Naive thymus-derived CD8-positive, alpha-beta T cell (primary cell): ENCODE measurements at regions not wholly inside any gene's neighbourhood (a gene's known extent, or its start where the extent isn't known, plus 50 kb on each side); places are given as distances from the start of the nearest gene placed in this dataset.

ENCODE experiments used
- ATAC-seq, 2 donors: fragments of 150-1000 bp; cut with Tn5 transposase in 1 of 2; sonication (Bioruptor Pico), chemical (Tn5 transposase) in 1 of 2; 1 replicate in 1 of 2; 2 replicates in 1 of 2; pipeline ENCODE4 v1.10.0; 2021; ENCODE audit warnings: mild to moderate bottlenecking in 2 of 2, moderate library complexity in 2 of 2
- POLR2A ChIA-PET: fragments of 350-600 bp; sonication (Branson Sonifier 250); formaldehyde crosslinking; loops from one replicate; lab custom pipeline; 2021; ENCODE audit warnings: antibody characterized with exemption; lab: Charles Lee
- DNase-seq, 10 donors: peaks; one replicate each; pipeline versions ENCODE4 v3.0.0 to v3.0.0-alpha.2; 2020 to 2022
- H3K27ac Mint-ChIP-seq, 10 donors: one replicate each; pipeline ENCODE4 v1.8.0; 2020 to 2022; ENCODE audit warnings: mild to moderate bottlenecking in 10 of 10, mixed read lengths in 10 of 10, moderate library complexity in 4 of 10, inconsistent platforms in 1 of 10
- H3K27me3 Mint-ChIP-seq, 5 donors: one replicate each; pipeline ENCODE4 v1.8.0; 2021 to 2022; ENCODE audit warnings: mixed read lengths in 5 of 5
- H3K36me3 Mint-ChIP-seq, 3 donors: one replicate each; pipeline ENCODE4 v1.8.0; 2020 to 2022; ENCODE audit warnings: mixed read lengths in 3 of 3, mild to moderate bottlenecking in 2 of 3, inconsistent platforms in 1 of 3
- H3K4me1 Mint-ChIP-seq, 4 donors: one replicate each; pipeline ENCODE4 v1.8.0; 2021 to 2022; ENCODE audit warnings: mixed read lengths in 4 of 4
- H3K4me3 Mint-ChIP-seq, 10 donors: one replicate each; pipeline ENCODE4 v1.8.0; 2020 to 2022; ENCODE audit warnings: mild to moderate bottlenecking in 10 of 10, mixed read lengths in 10 of 10, moderate library complexity in 6 of 10, inconsistent platforms in 1 of 10
- H3K9me3 Mint-ChIP-seq, 9 donors: one replicate each; pipeline ENCODE4 v1.8.0; 2020 to 2022; ENCODE audit warnings: mixed read lengths in 9 of 9, mild to moderate bottlenecking in 3 of 9, inconsistent platforms in 1 of 9, moderate library complexity in 1 of 9

DNA sequence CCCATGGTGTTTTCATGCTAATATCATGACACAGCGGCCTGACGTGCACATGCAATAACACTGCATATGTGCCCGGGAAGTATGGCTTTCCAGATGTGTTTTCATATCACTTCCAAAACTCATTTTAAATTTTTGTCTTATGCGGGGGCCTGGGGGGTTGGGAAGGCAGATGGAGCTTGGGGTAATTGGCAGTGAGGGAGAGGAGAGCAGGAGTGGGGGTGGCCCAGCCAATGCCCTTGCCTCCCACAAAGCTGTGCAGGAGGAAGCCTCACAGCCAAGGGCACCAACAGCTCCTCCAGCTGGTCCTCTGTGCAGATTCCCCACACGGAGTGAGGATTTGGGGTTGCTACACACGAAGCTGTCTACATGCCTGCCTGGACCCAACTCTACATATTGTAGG, 805.2 kb downstream of the GALR1 start:
- no peak overlapping the region for H3K27ac Mint-ChIP-seq
- H3K4me3 Mint-ChIP-seq = no peak overlapping the region
- ATAC-seq (no peak), DNase-seq (no peak)
- POLR2A ChIA-PET = no interaction called here
- peaks cover 0 to 24% (median 0%) of the 10 kb centered on the region in 5 donors for H3K27me3 Mint-ChIP-seq
- no peaks in the 10 kb centered on the region for H3K36me3 Mint-ChIP-seq
- H3K4me1 Mint-ChIP-seq = no peaks in the 10 kb centered on the region
- no peaks in the 10 kb centered on the region for H3K9me3 Mint-ChIP-seq

DNA sequence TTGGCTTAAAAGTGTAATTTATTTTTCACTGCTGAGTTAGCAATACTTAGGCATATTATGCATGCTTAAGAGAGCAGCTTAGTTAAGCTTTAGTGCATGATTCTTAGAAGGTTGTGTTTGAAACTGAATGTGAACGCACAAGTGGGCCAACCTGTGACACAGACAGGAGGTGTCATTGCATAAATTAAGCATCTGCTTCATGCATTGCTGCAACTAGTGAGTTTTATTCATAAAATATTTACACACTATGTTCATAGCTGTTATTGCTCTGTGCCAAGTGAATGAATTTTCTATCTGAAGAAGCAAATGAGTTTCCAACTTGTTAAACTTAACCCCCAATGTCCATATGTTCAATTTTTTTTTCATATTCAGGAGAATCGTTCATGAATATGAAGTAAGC, 806.4 kb downstream of the GALR1 start:
- H3K36me3 Mint-ChIP-seq = no peaks in the 10 kb centered on the region
- ATAC-seq = no peak
- no peak overlapping the region for H3K4me3 Mint-ChIP-seq
- H3K9me3 Mint-ChIP-seq = no peaks in the 10 kb centered on the region
- no peak overlapping the region for H3K27ac Mint-ChIP-seq
- POLR2A ChIA-PET = no interaction called here
- H3K4me1 Mint-ChIP-seq = no peaks in the 10 kb centered on the region
- DNase-seq = no peak
- H3K27me3 Mint-ChIP-seq = peaks cover 0 to 24% (median 0%) of the 10 kb centered on the region in 5 donors

DNA sequence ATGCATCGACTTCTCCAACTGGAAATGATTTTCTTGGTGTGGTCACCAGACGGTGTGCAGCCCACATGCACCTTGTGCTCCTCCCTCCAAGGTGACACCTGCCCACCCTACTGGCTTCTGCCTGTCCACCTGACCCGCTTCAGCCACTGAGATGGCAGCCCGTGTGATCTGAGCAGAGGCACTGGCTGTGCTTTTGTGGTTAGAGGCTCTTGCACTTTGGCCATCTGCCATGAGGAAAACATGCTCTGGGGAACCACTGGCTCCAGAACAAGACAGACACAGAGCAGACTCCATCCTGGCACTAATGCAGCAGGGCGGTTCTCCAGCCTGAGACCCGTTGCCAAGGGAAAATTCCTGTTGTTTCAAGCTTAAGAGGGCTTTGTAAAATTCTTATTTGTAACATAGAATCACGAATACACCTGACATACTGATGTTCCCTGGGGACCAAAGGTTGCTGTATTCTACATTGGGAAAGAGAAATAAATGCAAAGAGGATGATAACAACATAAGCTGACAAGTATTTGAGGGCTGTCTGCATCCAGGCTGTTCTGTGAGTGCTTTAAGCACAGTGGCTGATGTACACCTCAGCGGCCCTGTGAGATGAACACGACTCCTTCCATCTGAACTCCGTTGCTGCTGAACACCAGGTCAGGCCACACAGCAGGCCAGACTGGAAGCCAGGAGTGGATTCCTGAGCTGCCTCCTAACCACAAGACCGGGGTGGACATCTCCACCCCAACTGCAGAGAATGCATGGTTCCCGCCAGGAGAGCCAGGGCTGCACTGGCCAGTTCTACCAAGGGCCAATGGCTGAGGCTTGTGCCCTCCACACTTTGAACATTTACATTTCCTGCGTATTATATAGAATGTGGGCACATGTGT, 820.4 kb downstream of the GALR1 start:
- H3K4me3 Mint-ChIP-seq = no peak overlapping the region
- POLR2A ChIA-PET = no interaction called here
- DNase-seq (no peak), ATAC-seq (no peak)
- H3K36me3 Mint-ChIP-seq = no peaks in the 10 kb centered on the region
- no peak overlapping the region for H3K27ac Mint-ChIP-seq
- peaks cover 0 to 11% (median 3%) of the 10 kb centered on the region in 9 donors for H3K9me3 Mint-ChIP-seq
- peaks cover 0 to 3% (median 0%) of the 10 kb centered on the region in 5 donors for H3K27me3 Mint-ChIP-seq
- H3K4me1 Mint-ChIP-seq = no peaks in the 10 kb centered on the region

DNA sequence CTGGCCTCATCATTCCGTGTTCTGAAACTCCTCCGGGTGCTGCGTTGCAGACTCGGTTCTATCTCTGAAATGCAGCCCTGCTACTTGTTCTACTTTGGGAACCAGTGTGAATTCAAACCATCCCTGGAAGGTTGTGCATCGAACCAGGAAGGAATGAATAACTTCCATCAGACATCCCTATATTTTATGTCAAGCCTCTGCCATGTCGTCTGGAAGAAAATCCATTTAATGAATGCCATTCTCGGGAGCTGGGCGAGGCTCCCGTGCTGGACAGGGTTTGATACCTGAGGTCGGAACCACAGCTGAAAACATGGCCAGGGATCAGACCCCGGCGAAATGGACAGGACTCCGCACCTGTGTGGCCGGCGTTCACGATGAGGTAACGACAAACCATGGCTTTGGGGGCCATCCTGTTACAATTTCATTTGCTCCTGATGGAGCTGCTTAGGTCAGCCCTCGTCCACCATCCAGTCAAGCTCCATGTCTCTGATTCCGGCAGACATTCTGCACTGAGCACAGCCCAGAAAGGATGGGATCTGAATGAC, 821.6 kb downstream of the GALR1 start:
- Mint-ChIP-seq H3K27ac (no peak overlapping the region), H3K4me3 (no peak overlapping the region), H3K36me3 (no peaks in the 10 kb centered on the region), H3K9me3 (peaks cover 0 to 4% (median under 1%) of the 10 kb centered on the region in 9 donors), H3K27me3 (peaks cover 0 to 3% (median 1%) of the 10 kb centered on the region in 5 donors), H3K4me1 (no peaks in the 10 kb centered on the region)
- ATAC-seq (no peak), DNase-seq (no peak)
- POLR2A ChIA-PET = no interaction called here

DNA sequence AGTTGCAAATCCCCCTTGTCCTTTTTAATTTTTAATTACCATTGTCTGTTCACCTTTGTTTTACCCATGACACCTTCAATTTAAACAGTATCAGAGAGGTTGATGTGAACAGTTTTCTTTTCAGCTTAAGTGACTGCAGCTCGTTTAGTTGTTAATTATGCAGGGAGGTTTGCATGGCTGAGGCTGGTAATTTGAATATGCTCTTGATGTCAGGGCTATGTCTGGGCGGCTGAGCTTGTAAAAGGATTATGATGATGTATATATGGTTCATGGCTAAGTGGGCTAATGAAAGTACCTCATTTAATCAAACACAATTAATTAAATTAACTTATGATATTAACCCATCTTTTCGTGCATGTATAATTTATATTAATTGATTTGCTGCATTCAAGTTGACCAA, 822.1 kb downstream of the GALR1 start:
- DNase-seq (no peak), ATAC-seq (no peak)
- Mint-ChIP-seq H3K27me3 (peaks cover 0 to 3% (median 1%) of the 10 kb centered on the region in 5 donors), H3K27ac (no peak overlapping the region), H3K4me3 (no peak overlapping the region), H3K4me1 (no peaks in the 10 kb centered on the region), H3K36me3 (no peaks in the 10 kb centered on the region), H3K9me3 (peaks cover 0 to 3% (median 0%) of the 10 kb centered on the region in 9 donors)
- POLR2A ChIA-PET = no interaction called here

DNA sequence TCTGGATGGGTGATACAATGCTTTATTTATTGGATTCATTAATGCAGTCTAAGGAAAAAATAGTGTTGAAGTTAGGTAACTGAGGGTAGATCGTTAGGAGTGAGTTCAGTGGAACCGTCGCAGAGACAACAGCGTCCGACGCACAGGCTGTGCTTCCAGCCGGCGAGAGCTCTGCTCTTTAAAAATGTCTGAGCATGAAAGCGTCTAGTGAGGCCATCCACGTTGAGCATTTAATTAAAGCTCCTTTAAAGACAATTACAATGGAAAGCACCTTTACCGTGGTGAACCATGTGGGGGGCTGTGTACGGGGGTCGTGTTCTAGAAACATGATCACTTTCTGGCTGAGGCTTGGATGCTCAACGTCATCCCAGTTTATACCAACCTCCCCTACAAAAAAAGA, 822.7 kb downstream of the GALR1 start:
- H3K4me3 Mint-ChIP-seq = no peak overlapping the region
- no peaks in the 10 kb centered on the region for H3K36me3 Mint-ChIP-seq

DNA sequence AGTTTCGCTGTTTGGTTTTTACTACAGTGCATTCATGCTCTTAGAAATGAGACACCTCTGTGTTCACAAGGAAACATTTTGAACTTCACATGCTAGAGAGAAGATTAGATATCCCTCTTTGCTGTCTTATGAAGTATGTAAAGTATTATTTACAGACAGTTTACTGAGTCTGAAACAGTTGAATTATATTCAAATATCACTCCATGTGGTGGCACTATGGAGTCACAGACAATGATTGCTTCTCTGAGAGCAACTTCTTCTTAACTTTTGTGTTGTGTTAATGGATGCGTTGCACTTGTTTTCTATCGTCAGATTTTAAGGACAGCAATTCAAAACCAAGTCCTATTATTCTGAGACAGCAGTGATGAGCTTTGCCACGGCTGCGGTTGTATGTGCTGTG, 823.6 kb downstream of the GALR1 start:
- Mint-ChIP-seq H3K27ac (no peak overlapping the region), H3K27me3 (peaks cover 0 to 6% (median 4%) of the 10 kb centered on the region in 5 donors), H3K4me3 (no peak overlapping the region), H3K4me1 (no peaks in the 10 kb centered on the region), H3K9me3 (no peaks in the 10 kb centered on the region), H3K36me3 (no peaks in the 10 kb centered on the region)
- POLR2A ChIA-PET = no interaction called here
- ATAC-seq (no peak), DNase-seq (no peak)

More for the DNA sequence above, 822.7 kb downstream of the GALR1 start:
- Mint-ChIP-seq H3K27me3 (peaks cover 0 to 3% (median 1%) of the 10 kb centered on the region in 5 donors), H3K27ac (no peak overlapping the region), H3K4me1 (no peaks in the 10 kb centered on the region), H3K9me3 (no peaks in the 10 kb centered on the region)
- DNase-seq (no peak), ATAC-seq (no peak)
- POLR2A ChIA-PET = no interaction called here

DNA sequence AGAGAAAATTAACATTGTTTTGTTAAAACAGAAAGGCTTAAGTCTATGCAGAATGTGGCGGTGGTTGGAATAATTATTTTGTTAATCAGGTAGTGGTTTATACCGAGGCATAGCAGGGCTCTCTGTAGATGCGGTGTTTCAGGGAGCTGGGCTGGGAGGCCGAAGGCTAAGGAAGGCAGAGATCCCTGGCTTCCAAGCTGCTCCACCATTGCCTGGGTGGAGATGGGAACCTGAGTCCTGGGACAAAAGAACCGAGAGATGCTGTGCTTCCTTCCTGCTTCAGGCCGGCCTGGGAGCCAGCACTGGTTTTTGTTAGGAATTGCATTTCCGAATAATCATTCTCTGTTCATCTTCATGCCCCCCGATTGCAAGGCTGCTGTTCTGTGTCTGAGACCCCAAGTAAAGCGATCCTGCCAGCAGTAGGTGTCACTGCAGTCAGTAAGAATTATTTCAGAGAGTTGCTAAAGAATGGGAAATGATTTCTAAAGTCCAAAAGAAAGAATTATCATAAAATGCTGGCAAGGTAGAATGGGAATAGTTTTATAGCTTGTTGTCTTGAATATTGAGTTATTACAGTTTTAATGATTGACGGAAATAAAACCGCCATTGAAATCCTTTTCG, 824.9 kb downstream of the GALR1 start:
- peaks cover 0 to 8% (median 4%) of the 10 kb centered on the region in 5 donors for H3K27me3 Mint-ChIP-seq
- no peaks in the 10 kb centered on the region for H3K36me3 Mint-ChIP-seq
- ATAC-seq (no peak), DNase-seq (no peak)
- H3K9me3 Mint-ChIP-seq = no peaks in the 10 kb centered on the region
- H3K27ac Mint-ChIP-seq = no peak overlapping the region
- no peaks in the 10 kb centered on the region for H3K4me1 Mint-ChIP-seq
- POLR2A ChIA-PET = no interaction called here
- no peak overlapping the region for H3K4me3 Mint-ChIP-seq

DNA sequence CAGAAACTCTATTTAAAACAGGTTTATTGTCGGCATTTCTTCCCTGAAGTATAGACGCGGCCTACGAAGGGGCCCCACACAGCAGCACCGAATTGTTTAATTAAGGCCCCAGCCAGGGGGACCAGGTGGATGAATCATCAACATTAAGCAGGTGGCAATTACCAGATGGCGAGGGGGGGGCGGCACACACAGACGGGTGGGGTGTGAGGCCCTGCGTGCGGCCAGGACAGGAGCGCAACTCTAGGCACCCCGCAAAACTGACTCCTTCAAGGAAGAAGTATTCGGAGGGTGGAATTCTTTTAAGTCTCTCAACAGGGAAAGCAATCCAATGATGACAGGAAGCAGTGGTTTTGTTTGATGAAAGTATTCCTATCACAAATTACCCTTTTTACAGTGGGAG, 830.4 kb downstream of the GALR1 start:
- Mint-ChIP-seq H3K4me1 (no peaks in the 10 kb centered on the region), H3K27me3 (peaks cover 0 to 11% (median 2%) of the 10 kb centered on the region in 5 donors), H3K4me3 (no peak overlapping the region), H3K9me3 (peaks cover 0 to 2% (median 0%) of the 10 kb centered on the region in 9 donors), H3K36me3 (no peaks in the 10 kb centered on the region), H3K27ac (no peak overlapping the region)
- DNase-seq = no peak
- POLR2A ChIA-PET = no interaction called here
- no peak for ATAC-seq

DNA sequence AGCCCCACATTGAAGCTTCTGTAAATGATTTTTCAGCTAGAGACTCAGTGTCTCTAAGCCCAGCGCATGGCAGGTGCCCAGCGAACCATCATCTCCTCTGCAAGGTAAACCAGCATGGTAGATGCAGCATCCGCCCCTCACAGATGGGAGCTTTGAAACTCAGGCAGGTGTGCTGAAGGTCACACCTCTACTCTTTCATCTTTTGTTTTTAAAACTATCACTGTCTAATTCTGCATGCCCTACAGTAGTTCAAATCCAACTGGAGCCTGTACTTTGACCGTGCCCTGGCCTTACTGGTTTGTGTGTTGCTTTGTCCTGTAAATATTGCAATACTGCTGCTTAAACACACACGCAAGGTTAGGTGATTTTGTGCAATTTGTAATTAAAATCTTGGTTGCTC, 831.1 kb downstream of the GALR1 start:
- POLR2A ChIA-PET = no interaction called here
- ATAC-seq (no peak), DNase-seq (no peak)
- H3K9me3 Mint-ChIP-seq = peaks cover 0 to 2% (median 0%) of the 10 kb centered on the region in 9 donors
- no peak overlapping the region for H3K4me3 Mint-ChIP-seq
- H3K36me3 Mint-ChIP-seq = no peaks in the 10 kb centered on the region
- peaks cover 0 to 11% (median 2%) of the 10 kb centered on the region in 5 donors for H3K27me3 Mint-ChIP-seq
- no peaks in the 10 kb centered on the region for H3K4me1 Mint-ChIP-seq
- H3K27ac Mint-ChIP-seq = no peak overlapping the region

DNA sequence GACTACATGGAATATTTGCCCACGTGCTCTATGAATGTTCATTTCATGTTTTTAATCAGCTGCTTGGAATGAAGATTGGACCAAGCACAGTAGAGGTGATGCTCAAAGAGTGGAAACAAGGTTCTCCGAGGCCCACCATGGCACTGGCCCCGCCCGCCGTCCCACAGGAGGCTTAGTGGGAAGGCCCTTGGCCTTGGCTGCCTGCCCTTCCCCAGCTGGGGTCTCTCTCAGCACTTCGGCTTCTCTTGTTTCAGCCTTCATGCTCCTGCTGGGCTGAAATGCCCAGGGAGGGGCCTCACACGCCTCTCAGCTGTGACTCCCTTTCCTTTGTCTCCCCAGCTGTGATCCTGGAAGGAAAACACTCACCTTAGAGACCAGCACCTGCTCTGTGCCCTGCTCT, 833.2 kb downstream of the GALR1 start:
- Mint-ChIP-seq H3K4me1 (no peaks in the 10 kb centered on the region), H3K27me3 (peaks cover 0 to 19% (median 2%) of the 10 kb centered on the region in 5 donors), H3K4me3 (no peak overlapping the region), H3K27ac (no peak overlapping the region), H3K9me3 (peaks cover 0 to 2% (median 0%) of the 10 kb centered on the region in 9 donors), H3K36me3 (no peaks in the 10 kb centered on the region)
- no peak for ATAC-seq
- POLR2A ChIA-PET = no interaction called here
- no peak for DNase-seq

DNA sequence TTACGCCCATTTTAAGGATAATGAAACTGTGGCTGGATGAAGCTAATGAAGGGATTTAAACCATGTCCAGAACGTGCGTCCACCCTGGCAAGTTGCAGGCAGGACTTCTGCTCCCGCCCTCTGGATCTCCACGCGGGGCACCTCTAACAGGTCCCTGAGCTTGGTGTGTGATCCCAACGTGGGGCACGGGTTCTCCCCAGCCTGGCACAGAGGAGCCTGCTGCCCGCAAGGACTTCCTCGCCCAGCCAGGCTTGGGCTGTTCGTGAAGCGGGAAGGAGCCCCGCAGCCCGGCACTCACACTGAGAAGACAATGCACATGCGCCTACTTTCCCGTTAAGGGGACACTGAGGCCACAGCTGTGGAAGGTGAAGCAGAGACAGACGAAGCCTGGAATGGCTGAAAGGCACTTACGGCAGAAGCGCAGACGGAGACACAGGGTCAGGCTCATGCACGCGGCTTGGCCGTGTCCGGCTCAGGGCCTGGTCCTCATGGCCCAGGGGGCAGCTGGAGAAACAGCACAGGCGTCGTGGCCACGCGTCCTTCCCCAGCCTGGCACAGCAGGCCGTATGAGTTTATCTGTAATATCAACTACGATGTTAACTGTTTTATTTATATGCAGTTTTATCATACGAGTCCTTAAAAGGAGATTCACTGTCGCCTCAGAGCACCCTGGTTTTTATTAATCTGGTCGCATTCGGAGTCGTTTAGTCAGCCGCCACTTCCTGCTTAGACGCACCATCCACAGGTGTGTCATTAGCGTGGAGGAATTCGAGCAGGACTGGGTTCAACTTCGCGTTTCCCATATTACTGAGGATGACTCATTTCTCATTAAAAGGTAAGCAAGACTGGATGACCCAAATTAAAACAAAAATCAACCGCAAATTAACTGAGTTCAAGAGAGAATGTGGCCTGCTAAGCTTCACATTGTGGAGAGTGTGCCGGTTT, 835.9 kb downstream of the GALR1 start:
- H3K27me3 Mint-ChIP-seq = peaks cover 0 to 11% (median 0%) of the 10 kb centered on the region in 5 donors
- no peak overlapping the region for H3K27ac Mint-ChIP-seq
- no peaks in the 10 kb centered on the region for H3K36me3 Mint-ChIP-seq
- no peaks in the 10 kb centered on the region for H3K4me1 Mint-ChIP-seq
- ATAC-seq = no peak
- peaks cover 0 to 2% (median 0%) of the 10 kb centered on the region in 9 donors for H3K9me3 Mint-ChIP-seq
- no peak for DNase-seq
- no peak overlapping the region for H3K4me3 Mint-ChIP-seq
- POLR2A ChIA-PET = no interaction called here
